Stimulated activated CD4-positive, alpha-beta T cell treated with anti-CD3 and anti-CD28 coated beads, TNF-alpha, amount 100 ng/mL, for 24 hours (primary cell): ENCODE measurements at regions not wholly inside any gene's neighbourhood (a gene's known extent, or its start where the extent isn't known, plus 50 kb on each side); places are given as distances from the start of the nearest gene placed in this dataset.

ENCODE experiments used
- DNase-seq, 3 experiments: peaks; one replicate each; pipeline ENCODE4 v3.0.0-alpha.2; 2020; ENCODE audit warnings: low read depth in 3 of 3

DNA sequence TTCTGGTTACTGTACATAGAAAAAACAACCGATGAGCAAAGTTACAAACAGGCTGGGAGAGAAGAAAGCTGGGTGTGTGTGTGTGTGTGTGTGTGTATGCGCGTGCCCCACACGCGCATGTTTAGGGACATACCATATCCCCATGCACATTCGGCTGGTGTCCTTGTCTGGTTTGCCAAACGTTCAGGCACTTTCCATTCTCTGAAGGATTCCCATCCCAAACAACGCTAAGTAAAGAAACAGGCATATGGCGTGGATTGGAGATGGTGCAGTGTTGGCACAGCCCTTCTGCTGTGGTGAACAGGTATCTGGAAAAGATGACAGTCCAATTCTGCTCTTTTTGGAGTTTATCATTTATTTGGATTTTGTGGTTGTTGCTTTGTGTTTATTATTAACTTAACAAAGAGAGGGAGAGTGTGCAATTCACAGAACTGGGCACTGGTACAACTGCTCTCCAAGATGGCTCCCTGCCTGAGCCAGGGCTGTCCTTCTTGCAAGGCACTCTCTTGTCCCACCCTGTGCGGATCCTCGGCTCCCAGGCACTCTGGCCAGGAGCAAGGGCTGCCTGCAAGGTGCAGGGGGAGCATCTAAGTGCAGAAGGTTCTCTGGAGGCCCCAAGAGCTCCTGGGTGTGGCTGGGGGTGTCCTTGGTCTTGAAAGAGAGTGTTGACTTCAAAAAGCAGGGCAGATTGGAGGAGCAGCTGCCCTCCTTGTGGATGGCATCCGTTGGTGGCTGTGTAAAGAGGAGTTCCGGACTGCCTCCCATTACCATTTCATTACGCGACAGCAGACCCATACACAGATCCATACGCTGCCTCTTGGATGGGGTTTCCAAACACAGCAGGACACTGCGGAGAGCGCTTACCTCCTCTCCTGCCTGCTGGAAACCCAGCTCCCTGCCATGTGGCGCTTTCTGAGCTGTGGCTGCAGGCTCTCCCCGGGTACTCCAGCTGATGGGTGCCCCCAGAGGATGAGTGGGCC, 263.1 kb downstream of the ZNF536 start:
- DNase-seq: no peak

DNA sequence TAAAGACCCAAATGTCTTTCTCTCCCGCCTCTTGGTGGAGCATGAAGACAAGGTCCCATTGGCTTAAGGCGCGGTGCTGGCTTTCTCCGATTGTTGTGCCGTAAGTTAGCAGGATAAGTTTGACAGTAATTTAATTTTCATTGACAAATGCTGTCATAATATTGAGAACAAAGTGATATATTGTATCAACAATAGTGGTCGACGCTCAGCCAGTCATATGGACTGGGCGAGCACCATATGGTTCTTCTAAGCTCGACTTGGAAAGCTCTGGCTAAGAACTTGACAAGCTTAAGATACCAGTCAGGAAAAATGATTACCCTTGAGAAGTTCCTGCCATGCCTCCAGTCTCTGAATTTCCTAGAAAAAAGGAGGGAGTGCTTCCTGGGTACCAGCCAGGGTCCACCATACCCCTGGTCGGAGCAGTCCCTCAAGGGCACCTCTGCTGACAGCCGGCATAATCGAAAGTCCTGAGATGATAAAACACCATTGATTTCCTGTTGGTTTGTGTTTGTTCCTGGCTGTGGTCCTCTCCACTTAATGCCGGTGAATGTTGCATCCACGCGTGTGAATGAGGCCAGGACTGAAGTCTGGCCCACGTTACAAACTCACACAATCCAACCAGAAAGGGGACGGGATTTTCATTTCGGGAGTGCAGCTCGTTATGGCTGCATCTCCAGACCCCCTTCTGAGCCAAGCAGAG, 262.1 kb downstream of the ZNF536 start:
- no peak for DNase-seq

DNA sequence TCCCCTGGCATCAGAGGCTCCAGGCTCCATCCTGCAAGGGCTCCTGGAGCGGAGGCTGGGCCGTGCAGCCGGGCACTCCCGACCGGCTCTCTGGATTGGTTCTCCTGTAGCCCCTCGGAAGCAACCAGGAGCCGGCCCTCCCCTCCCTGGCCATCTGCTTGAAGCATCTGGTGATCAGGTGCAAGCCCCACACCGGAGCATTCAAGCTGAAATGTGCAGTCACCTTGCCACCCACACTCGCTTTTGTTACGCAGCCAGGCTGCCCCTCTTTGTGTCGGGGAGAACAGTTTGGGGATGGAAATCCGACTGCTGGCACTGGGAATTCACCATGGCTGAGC, 258.8 kb downstream of the ZNF536 start:
- DNase-seq: no peak

DNA sequence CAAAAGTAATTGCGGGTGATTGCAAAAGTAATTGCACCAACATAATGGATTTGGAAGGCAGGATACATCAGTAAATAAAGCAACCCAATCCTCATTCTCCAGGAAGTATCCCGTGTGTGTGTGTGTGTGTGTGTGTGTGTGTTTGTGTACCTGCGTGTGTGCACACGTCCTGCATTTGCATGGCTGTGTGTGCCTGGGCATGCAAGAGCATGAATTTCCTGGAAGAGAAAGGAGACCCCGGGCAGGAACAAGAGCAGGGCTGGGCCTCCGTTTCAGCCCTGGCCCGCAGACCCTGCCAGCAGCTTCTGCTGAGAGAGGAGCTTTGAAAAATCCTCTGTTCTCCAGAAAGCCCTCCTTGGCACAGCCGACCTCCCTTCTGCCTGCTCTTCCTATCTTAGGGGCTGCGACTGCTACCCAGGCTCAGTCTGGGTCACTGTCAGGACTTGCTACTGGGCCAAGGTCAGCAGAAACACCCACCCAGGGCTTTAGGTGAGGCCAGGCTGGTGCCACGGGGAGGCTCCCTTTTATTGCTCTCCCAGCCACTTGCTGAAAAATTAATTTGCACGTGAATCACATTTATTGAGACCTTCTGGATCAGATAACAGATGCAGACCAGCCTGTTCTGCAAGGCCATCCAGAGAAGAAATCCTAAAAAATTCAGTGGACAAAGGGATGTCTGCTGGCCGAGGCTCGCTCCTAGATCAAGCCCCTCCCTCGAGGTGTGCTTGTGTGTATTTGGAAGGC, 258.3 kb downstream of the ZNF536 start:
- DNase-seq: no peak

DNA sequence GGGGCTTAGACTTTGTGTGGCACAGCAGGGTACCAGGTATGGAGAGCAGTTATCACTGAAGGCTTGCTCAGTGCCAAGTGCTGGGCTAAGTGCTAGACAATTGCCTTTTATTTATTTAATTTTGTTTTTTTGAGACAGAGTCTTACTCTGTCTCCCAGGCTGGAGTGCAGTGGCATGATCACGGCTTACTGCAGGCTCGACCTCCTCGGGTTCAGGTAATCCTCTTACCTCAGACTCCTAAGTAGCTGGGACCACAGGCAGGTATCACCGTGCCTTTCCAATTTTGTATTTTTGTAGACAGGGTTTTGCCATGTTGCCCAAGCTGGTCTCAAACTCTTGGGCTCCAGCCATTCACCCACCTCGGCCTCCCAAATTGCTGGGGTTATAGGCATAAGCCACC, 256.9 kb downstream of the ZNF536 start:
- DNase-seq: no peak

DNA sequence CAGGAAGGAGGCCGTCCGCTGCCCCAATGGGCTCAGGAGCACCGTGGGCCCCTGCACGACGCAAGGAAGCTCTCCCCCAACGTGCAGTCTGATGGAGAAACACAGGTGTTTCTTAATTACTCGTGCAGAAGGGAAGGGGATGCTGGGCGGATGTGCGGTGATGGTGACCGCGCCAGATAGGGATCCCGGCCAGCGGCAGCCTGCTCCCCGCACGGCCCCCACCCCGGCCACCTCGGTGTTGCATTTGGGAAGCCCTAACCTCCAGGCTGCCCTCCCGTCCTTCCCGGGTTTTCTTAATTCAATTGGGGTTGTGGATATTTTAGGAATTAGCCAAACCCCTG, 254.4 kb downstream of the ZNF536 start:
- no peak for DNase-seq

DNA sequence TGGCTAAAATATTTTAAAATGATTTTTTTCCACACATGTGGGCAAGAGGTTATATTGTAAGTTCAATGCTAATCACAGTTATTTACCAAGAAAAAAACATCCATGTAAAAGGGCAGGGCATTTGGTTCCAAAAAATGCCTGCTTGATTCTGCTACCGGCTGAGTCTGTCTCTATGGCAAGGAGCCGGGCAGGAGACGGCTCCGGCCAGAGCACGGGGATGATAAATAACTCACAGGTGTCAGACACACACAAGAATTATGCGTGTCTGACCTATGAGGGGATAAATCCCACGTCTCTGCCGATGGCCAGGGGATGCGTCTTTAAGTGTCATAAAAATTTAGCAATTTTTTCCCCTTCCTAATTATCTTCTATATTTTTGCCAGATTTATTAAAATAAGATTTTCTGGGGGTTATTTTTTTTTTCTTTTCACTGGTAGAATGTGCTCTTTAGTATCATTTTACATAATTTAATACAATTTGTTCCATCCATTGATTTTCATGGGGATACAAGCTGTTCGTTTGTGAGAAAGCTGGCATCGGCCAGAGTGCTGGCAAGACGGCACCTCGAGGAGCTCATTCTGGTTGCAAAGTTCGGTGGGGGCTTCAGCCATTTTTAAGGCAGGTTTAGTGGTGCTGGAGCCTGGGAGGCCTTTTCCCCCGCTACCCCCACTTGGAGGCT, 253.9 kb downstream of the ZNF536 start:
- no peak for DNase-seq

DNA sequence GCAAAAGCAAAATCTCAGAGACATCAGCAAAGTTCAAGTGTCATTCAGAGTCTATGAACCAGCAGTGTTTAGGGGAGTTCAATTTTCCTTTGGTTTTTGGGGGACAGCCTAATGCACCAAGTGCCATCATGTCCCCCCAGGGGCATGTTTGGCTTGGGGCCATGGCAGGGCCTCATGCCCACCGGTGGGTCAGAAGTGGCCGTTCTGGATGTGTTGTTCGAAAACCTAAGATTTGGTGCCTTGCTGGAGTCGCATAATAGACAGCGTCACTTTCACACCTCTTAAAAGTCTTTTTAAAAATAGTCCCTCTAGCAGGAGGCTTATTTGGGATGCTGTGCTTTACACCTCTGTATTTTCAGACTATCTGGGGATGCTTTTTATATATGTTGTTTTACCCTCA, 250.1 kb downstream of the ZNF536 start:
- DNase-seq: no peak

DNA sequence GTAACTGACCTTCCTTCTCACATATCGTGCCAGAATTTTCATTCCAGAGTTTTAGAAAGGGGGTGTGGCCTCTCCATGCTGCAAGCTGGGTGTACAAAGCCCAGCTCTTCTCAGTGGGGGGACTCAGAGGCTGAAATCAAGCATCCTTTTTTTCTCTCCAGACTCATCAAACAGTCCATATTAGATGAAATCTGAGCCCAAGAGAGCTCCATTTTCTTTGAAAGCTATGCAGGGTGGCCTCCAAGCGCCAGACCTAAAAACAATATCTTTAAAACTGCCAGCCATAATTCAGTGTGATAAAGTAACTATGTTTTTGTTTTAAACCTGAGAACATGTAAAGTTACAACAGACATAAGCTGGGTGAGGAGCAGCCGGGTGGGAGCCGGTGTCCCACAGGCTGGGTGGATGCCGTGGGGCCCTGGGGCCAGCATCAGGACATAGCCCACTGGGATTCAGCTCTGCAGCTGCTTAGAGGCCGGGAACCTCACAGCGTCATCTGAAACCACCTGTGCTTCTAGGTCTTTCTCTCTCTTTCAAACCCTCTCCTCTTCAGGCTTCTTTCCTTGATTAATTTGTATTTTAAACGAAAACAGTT, 249.2 kb downstream of the ZNF536 start:
- DNase-seq: no peak

DNA sequence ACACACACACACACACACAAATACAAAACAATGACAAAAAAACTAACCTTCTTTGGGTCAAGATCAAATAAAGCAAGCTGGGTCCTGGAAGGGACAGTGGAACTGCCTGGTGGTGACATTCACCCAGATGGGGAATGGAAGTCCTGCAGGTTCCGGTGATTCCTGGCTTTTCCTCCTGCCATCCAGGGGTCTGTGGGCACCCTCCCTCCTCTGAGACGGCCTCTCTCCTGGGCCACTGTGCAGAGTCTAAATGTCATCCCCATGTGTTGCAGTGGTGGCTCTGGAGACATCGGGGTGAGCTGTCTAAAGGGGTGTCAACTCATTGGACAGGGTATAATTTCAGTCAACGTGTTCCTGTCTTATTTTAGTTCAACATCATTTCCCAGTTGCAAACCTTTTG, 248.2 kb downstream of the ZNF536 start:
- DNase-seq: no peak

DNA sequence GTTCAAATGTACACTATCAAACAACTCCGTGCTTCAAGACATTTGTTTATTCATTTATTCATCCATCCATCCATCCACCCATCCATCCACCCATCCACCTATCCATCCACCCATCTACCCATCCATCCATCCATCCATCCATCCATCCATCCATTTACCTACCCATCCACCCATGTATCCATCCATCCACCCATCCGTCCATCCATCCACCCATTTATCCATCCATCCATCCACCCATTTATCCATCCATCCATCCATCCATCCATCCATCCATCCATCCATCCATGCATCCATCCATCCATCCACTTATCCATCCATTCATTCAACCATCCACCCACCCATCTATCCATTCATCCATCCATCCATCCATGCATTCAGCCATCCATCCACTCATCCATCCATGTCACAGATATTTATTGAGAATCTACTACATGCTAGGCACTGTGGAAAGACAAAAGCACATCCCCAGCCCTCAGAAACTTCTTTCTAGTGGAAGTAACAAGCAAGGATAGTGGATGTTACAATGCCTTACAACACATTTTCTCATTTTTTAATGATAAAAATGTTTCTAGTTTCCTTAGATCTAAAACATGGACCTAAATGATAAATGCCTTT, 237.6 kb downstream of the ZNF536 start:
- no peak for DNase-seq

DNA sequence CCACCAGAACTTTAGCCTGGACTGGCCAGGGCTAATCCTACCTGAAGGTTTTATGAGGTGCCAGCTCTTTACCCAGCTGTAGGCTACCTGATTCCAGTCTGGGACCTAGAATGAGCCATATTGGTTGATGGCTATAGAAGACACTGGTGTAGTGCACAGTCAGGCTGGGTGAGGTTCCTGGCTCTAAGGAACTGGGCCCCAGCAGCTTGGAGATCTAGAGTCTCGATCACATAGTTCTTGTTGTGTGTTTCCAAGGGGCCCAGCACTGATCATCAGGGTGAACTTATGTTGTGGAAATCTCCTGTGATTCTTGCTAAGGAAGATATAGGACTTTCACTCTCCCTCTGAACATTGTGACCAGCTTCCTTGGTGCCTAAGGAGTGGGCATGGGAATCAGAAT, 236.3 kb downstream of the ZNF536 start:
- DNase-seq: no peak
